ENCODE measurements at regions not wholly inside any gene's neighbourhood (a gene's known extent, or its start where the extent isn't known, plus 50 kb on each side); places are given as distances from the start of the nearest gene placed in this dataset.

GRCh38 chr10:20623546-20623945 is 273.6 kb downstream of the NEBL start:
- no peak for DNase-seq (ENCODE audit: extremely low spot score, unreplicated experiment)
- Mint-ChIP-seq H3K36me3 (no peaks in the 10 kb centered on the region), H3K4me1 (ENCODE audit: unreplicated experiment) (peaks cover 9% of the 10 kb centered on the region), H3K4me3 (no peak overlapping the region), H3K27me3 (no peaks in the 10 kb centered on the region), H3K27ac (no peak overlapping the region), H3K9me3 (no peaks in the 10 kb centered on the region)
- TF ChIP-seq, protein P1, sequence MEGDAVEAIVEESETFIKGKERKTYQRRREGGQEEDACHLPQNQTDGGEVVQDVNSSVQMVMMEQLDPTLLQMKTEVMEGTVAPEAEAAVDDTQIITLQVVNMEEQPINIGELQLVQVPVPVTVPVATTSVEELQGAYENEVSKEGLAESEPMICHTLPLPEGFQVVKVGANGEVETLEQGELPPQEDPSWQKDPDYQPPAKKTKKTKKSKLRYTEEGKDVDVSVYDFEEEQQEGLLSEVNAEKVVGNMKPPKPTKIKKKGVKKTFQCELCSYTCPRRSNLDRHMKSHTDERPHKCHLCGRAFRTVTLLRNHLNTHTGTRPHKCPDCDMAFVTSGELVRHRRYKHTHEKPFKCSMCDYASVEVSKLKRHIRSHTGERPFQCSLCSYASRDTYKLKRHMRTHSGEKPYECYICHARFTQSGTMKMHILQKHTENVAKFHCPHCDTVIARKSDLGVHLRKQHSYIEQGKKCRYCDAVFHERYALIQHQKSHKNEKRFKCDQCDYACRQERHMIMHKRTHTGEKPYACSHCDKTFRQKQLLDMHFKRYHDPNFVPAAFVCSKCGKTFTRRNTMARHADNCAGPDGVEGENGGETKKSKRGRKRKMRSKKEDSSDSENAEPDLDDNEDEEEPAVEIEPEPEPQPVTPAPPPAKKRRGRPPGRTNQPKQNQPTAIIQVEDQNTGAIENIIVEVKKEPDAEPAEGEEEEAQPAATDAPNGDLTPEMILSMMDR (conservative IDR thresholded peaks at IDR 0.05), result no peak

- no peak overlapping the region for H3K4me3 Mint-ChIP-seq
- TF ChIP-seq, protein P1 (conservative IDR thresholded peaks at IDR 0.05), result no peak
These were observed 274.4 kb downstream of the NEBL start for GRCh38 chr10:20622531-20623211.

GRCh38 chr10:20620981-20621380 is 276.1 kb downstream of the NEBL start:
- DNase-seq (ENCODE audit: extremely low spot score, unreplicated experiment), result no peak
- TF ChIP-seq, protein P1 (conservative IDR thresholded peaks at IDR 0.05), result no peak
- Mint-ChIP-seq H3K4me1 (ENCODE audit: unreplicated experiment) (peaks cover 9% of the 10 kb centered on the region), H3K36me3 (no peaks in the 10 kb centered on the region), H3K27me3 (peaks cover 2% of the 10 kb centered on the region), H3K27ac (no peak overlapping the region), H3K4me3 (no peak overlapping the region), H3K9me3 (no peaks in the 10 kb centered on the region)

More at GRCh38 chr10:20622531-20623211, 274.4 kb downstream of the NEBL start:
- Mint-ChIP-seq H3K36me3 (no peaks in the 10 kb centered on the region), H3K27me3 (no peaks in the 10 kb centered on the region), H3K27ac (no peak overlapping the region), H3K4me1 (ENCODE audit: unreplicated experiment) (peaks cover 9% of the 10 kb centered on the region), H3K9me3 (no peaks in the 10 kb centered on the region)
- DNase-seq (ENCODE audit: extremely low spot score, unreplicated experiment), result no peak

DNA sequence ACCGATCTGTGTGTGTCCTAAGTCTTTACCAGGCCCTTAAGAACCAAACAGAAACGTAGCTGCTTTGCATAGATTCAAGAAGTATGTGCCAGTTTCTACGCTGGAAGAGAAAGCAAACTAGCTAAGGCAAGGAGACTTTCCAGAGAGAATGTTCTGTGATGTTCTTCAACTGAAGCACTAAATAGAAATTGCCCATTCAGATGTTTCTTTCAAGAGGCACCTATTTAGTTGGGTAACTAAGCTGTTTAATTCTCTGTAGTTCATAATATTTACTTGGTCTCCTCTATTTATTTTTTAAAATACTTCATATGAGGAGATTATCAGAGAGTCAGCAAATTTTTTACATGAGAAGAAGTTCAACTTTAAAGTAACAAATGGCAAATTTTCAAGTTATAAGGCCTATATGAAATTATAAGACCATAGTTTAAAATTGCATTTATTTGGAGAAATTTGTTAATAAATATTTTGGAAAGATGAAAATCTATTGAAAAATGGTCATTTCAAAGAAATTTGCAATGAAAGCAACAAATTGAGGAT is 279.0 kb downstream of the NEBL start:
- H3K27me3 Mint-ChIP-seq, result peaks cover 2% of the 10 kb centered on the region
- H3K4me1 Mint-ChIP-seq (ENCODE audit: unreplicated experiment), result peaks cover 5% of the 10 kb centered on the region
- TF ChIP-seq, protein P1 (conservative IDR thresholded peaks at IDR 0.05), result no peak
- H3K27ac Mint-ChIP-seq, result no peak overlapping the region
- peaks cover 4% of the 10 kb centered on the region for H3K9me3 Mint-ChIP-seq
- no peak for DNase-seq (ENCODE audit: extremely low spot score, unreplicated experiment)
- no peak overlapping the region for H3K4me3 Mint-ChIP-seq
- no peaks in the 10 kb centered on the region for H3K36me3 Mint-ChIP-seq

GRCh38 chr10:20616918-20617810 is 279.9 kb downstream of the NEBL start:
- Mint-ChIP-seq H3K36me3 (no peaks in the 10 kb centered on the region), H3K27me3 (peaks cover 2% of the 10 kb centered on the region), H3K27ac (no peak overlapping the region), H3K4me3 (no peak overlapping the region), H3K9me3 (peaks cover 4% of the 10 kb centered on the region), H3K4me1 (ENCODE audit: unreplicated experiment) (no peaks in the 10 kb centered on the region)
- no peak for DNase-seq (ENCODE audit: extremely low spot score, unreplicated experiment)
- TF ChIP-seq, protein P1 (conservative IDR thresholded peaks at IDR 0.05), result no peak

All from type B pancreatic cell (in vitro differentiated cells).